HL-60 (cell line): ENCODE measurements at regions not wholly inside any gene's neighbourhood (a gene's known extent, or its start where the extent isn't known, plus 50 kb on each side); places are given as distances from the start of the nearest gene placed in this dataset.
"Not testable (repeated sequence)": the region's sequence is repeated elsewhere in the genome, so short reads cannot be mapped to it uniquely, and the experiment has no call there.

Experiments
- GABPA ChIP-seq: IDR thresholded peaks from 2 replicates; pipeline ENCODE4 v1.6.1; 2012; ENCODE audit warnings: low read depth
- POLR2AphosphoS5 ChIP-seq: IDR thresholded peaks from 2 replicates; pipeline ENCODE4 v1.6.1; 2012; ENCODE audit warnings: low read depth
- SPI1 ChIP-seq: IDR thresholded peaks from 2 replicates; pipeline ENCODE4 v1.6.1; 2012; ENCODE audit warnings: low read depth, mild to moderate bottlenecking, borderline replicate concordance
- TF ChIP-seq, protein P1 (sequence below): IDR thresholded peaks from one replicate; pipeline ENCODE4 v1.5.1; 2011; ENCODE audit warnings: low read length, control low read depth, inconsistent platforms; ENCODE audit not compliant: insufficient read depth

DNA sequence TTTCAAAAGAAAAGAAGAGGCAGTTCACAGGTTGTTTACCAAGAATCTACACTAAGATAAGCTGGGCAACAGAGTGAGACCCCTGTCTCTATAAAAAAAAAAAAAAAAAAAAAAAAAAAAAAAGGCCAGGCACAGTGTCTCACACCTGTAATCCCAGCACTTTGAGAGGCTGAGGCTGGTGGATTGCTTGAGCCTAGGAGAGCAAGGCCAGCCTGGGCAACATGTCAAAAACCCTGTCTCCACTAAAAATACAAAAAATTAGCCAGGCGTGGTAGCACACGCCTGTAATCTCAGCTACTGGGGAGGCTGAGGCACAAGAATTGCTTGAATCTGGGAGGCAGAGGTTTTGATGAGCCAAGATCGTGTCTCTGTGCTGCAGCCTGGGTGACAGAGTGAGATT lies 147.6 kb downstream of the NECTIN1 start:
- TF ChIP-seq, protein P1, sequence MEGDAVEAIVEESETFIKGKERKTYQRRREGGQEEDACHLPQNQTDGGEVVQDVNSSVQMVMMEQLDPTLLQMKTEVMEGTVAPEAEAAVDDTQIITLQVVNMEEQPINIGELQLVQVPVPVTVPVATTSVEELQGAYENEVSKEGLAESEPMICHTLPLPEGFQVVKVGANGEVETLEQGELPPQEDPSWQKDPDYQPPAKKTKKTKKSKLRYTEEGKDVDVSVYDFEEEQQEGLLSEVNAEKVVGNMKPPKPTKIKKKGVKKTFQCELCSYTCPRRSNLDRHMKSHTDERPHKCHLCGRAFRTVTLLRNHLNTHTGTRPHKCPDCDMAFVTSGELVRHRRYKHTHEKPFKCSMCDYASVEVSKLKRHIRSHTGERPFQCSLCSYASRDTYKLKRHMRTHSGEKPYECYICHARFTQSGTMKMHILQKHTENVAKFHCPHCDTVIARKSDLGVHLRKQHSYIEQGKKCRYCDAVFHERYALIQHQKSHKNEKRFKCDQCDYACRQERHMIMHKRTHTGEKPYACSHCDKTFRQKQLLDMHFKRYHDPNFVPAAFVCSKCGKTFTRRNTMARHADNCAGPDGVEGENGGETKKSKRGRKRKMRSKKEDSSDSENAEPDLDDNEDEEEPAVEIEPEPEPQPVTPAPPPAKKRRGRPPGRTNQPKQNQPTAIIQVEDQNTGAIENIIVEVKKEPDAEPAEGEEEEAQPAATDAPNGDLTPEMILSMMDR: not testable (repeated sequence)
- not testable (repeated sequence) for TF ChIP-seq POLR2AphosphoS5, SPI1, GABPA
